ENCODE measurements at regions not wholly inside any gene's neighbourhood (a gene's known extent, or its start where the extent isn't known, plus 50 kb on each side); places are given as distances from the start of the nearest gene placed in this dataset.

DNA sequence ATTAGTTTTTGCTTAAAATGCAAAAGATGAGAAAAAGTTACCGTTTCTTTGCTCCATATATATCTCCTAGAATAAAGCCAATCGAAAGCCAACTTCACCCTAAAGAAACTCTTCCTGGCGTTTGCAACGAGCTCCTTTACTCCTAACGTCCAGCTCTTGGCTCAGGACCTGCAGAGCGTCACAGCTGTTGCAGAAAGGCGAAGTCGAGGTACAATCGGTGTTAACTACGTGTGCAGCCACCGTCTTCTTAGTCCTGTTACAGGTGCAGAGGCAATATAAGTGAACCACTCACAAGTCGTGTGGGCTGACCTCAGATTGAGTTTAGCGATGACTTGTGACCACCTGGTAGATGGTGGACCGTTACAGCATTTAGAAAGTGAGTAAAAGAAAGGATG, 113.1 kb downstream of the TRIM27 start:
- Histone ChIP-seq H3K36me3 (no peaks in the 10 kb centered on the region), H3K9me3 (no peaks in the 10 kb centered on the region), H3K4me3 (no peak overlapping the region), H3K27ac (no peak overlapping the region), H3K27me3 (peaks cover 0 to 45% of the 10 kb centered on the region in 2 donors), H3K4me1 (no peaks in the 10 kb centered on the region)
- no peak for TF ChIP-seq POLR2A (IDR thresholded peaks at IDR 0.05)
- TF ChIP-seq, protein P1, sequence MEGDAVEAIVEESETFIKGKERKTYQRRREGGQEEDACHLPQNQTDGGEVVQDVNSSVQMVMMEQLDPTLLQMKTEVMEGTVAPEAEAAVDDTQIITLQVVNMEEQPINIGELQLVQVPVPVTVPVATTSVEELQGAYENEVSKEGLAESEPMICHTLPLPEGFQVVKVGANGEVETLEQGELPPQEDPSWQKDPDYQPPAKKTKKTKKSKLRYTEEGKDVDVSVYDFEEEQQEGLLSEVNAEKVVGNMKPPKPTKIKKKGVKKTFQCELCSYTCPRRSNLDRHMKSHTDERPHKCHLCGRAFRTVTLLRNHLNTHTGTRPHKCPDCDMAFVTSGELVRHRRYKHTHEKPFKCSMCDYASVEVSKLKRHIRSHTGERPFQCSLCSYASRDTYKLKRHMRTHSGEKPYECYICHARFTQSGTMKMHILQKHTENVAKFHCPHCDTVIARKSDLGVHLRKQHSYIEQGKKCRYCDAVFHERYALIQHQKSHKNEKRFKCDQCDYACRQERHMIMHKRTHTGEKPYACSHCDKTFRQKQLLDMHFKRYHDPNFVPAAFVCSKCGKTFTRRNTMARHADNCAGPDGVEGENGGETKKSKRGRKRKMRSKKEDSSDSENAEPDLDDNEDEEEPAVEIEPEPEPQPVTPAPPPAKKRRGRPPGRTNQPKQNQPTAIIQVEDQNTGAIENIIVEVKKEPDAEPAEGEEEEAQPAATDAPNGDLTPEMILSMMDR (IDR thresholded peaks at IDR 0.05) = no peak
- DNase-seq = no peak

DNA sequence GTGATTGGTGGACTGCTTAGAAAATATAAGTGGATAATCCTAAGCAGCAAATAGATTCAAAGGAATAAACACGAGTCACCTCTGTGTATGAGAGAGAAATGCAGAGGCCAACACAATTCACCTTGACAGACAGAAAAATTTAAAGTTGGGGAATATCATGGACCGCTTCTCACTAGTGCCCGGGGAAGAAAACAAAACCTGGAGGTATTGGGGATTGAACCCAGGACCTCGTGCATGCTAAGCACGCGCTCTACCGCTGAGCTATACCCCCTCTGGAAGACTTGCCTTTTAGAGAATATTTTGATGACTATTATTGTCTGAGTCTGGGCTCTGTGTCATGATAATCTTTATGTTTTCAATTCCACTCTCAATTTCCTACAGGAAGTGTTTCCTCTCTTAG, 111.9 kb downstream of the TRIM27 start:
- TF ChIP-seq, protein P1 (IDR thresholded peaks at IDR 0.05) = no peak
- no peak for TF ChIP-seq POLR2A (IDR thresholded peaks at IDR 0.05)
- H3K27ac ChIP-seq = no peak overlapping the region
- no peak for DNase-seq
- H3K4me1 ChIP-seq = no peaks in the 10 kb centered on the region
- no peak overlapping the region for H3K4me3 ChIP-seq
- H3K9me3 ChIP-seq = no peaks in the 10 kb centered on the region
- H3K36me3 ChIP-seq = no peaks in the 10 kb centered on the region
- peaks cover 0 to 52% of the 10 kb centered on the region in 2 donors for H3K27me3 ChIP-seq

GRCh38 chr6:28812778-28813569, 110.8 kb downstream of the TRIM27 start:
- TF ChIP-seq, protein P1 (IDR thresholded peaks at IDR 0.05) = no peak
- no peak for TF ChIP-seq POLR2A (IDR thresholded peaks at IDR 0.05)
- no peak overlapping the region for H3K4me3 ChIP-seq
- H3K27me3 ChIP-seq = peaks cover 0 to 54% of the 10 kb centered on the region in 2 donors
- no peaks in the 10 kb centered on the region for H3K4me1 ChIP-seq
- no peak overlapping the region for H3K27ac ChIP-seq
- H3K9me3 ChIP-seq = no peaks in the 10 kb centered on the region
- H3K36me3 ChIP-seq = no peaks in the 10 kb centered on the region
- DNase-seq = no peak

- TF ChIP-seq, protein P1 (IDR thresholded peaks at IDR 0.05) = no peak
- Histone ChIP-seq H3K4me3 (no peak overlapping the region), H3K4me1 (no peaks in the 10 kb centered on the region), H3K36me3 (no peaks in the 10 kb centered on the region), H3K9me3 (no peaks in the 10 kb centered on the region), H3K27ac (no peak overlapping the region), H3K27me3 (peaks cover 0 to 50% of the 10 kb centered on the region in 2 donors)
- no peak for DNase-seq
These were observed 109.5 kb downstream of the TRIM27 start for GRCh38 chr6:28814032-28814976.

- no peaks in the 10 kb centered on the region for H3K9me3 ChIP-seq
- no peak for TF ChIP-seq POLR2A (IDR thresholded peaks at IDR 0.05)
- TF ChIP-seq, protein P1 (IDR thresholded peaks at IDR 0.05) = no peak
- peaks cover 0 to 37% of the 10 kb centered on the region in 2 donors for H3K27me3 ChIP-seq
- no peak for DNase-seq
- H3K27ac ChIP-seq = no peak overlapping the region
- no peaks in the 10 kb centered on the region for H3K36me3 ChIP-seq
- no peaks in the 10 kb centered on the region for H3K4me1 ChIP-seq
- no peak overlapping the region for H3K4me3 ChIP-seq
These were observed 107.4 kb downstream of the TRIM27 start for GRCh38 chr6:28816339-28816908.
